RWPE2 (cell line): ENCODE measurements at regions not wholly inside any gene's neighbourhood (a gene's known extent, or its start where the extent isn't known, plus 50 kb on each side); places are given as distances from the start of the nearest gene placed in this dataset.

ENCODE experiments used
- ATAC-seq: fragments of 200-7000 bp; cut with Tn5 transposase; 3 replicates; pipeline ENCODE4 v1.9.1; 2021; ENCODE audit warnings: low read depth
- DNase-seq: peaks from one replicate; pipeline ENCODE4 v3.0.0-alpha.2; 2020; ENCODE audit warnings: low spot score
- H3K27ac ChIP-seq: fragments of 450-650 bp; 2 replicates; pipeline ENCODE4 v1.5.1; 2017; ENCODE audit warnings: mild to moderate bottlenecking; ENCODE audit not compliant: poor library complexity, severe bottlenecking
- H3K27me3 ChIP-seq: fragments of 250-450 bp; sonication (Bioruptor Pico); 2 replicates; pipeline ENCODE4 v1.5.1; 2021; ENCODE audit warnings: mild to moderate bottlenecking, moderate library complexity; ENCODE audit not compliant: insufficient read depth, poor library complexity, severe bottlenecking
- H3K36me3 ChIP-seq: fragments of 250-450 bp; sonication (Bioruptor Pico); 2 replicates; pipeline ENCODE4 v1.5.1; 2020; ENCODE audit warnings: low read depth, mild to moderate bottlenecking, moderate library complexity
- H3K4me1 ChIP-seq: fragments of 250-450 bp; sonication (Bioruptor Pico); 2 replicates; pipeline ENCODE4 v1.5.1; 2021; ENCODE audit warnings: mild to moderate bottlenecking, moderate library complexity; ENCODE audit not compliant: insufficient read depth, poor library complexity, severe bottlenecking
- H3K4me3 ChIP-seq: fragments of 250-450 bp; sonication (Bioruptor Pico); 2 replicates; pipeline ENCODE4 v1.5.1; 2021; ENCODE audit warnings: mild to moderate bottlenecking, moderate library complexity; ENCODE audit not compliant: severe bottlenecking
- H3K9me3 ChIP-seq: fragments of 250-450 bp; sonication (Bioruptor Pico); 2 replicates; pipeline ENCODE4 v1.5.1; 2021; ENCODE audit warnings: mild to moderate bottlenecking, moderate library complexity; ENCODE audit not compliant: severe bottlenecking
- TF ChIP-seq, protein P1 (sequence below): fragments of 450-650 bp; IDR thresholded peaks from one replicate; pipeline ENCODE4 v1.5.1; 2017; ENCODE audit warnings: mild to moderate bottlenecking, moderate library complexity; ENCODE audit not compliant: poor library complexity, severe bottlenecking

DNA sequence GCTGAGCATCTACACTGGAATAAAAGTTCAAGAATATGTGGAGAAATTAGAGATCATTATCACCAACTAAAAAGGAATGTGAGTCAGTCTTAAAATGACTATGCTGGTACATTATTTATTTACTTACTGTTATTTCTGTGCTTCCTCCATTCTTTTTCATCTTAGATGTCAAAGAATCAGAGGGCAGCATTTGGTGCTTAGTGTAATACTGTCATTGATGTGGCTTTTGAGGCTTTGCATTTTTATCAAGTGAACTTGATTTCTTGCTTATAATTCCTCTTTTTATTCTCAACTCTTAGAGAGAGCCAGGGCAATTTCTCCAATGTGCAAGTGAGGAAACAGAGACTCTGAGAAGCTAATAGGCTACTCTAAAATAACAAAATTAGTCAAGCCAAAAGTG, 163.7 kb upstream of the TRPC7 start:
- Histone ChIP-seq H3K4me1 (no peaks in the 10 kb centered on the region), H3K27me3 (peaks cover 23% of the 10 kb centered on the region), H3K4me3 (no peak overlapping the region), H3K36me3 (no peaks in the 10 kb centered on the region), H3K27ac (no peak overlapping the region), H3K9me3 (no peaks in the 10 kb centered on the region)
- DNase-seq (no peak), ATAC-seq (no peak)
- TF ChIP-seq, protein P1, sequence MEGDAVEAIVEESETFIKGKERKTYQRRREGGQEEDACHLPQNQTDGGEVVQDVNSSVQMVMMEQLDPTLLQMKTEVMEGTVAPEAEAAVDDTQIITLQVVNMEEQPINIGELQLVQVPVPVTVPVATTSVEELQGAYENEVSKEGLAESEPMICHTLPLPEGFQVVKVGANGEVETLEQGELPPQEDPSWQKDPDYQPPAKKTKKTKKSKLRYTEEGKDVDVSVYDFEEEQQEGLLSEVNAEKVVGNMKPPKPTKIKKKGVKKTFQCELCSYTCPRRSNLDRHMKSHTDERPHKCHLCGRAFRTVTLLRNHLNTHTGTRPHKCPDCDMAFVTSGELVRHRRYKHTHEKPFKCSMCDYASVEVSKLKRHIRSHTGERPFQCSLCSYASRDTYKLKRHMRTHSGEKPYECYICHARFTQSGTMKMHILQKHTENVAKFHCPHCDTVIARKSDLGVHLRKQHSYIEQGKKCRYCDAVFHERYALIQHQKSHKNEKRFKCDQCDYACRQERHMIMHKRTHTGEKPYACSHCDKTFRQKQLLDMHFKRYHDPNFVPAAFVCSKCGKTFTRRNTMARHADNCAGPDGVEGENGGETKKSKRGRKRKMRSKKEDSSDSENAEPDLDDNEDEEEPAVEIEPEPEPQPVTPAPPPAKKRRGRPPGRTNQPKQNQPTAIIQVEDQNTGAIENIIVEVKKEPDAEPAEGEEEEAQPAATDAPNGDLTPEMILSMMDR, result no peak

DNA sequence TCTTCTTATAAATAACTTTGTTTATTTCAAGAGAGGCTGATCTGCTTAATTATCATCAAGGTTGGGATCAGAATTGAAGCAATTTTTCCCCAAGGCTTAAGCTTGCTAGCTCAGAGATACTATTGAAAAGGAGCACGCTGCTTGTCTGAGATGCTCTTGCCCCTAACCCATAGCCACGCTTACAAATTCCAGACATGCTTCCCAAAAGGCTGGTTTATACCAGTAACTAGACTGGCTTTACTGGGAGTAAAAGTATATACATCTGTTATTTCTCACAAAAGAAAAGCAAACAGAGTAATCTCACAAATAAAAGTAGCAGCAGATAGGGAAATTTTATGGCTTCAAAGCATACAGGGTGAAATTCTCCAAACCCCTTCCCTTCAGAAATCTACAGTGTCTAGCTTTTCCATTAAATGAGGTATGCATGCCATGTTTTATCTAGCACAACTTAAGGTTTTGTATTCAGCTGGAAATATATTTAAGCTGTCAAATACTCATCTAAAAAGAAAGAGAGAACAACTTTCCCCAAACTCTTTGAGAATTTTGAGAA, 163.2 kb upstream of the TRPC7 start:
- no peaks in the 10 kb centered on the region for H3K9me3 ChIP-seq
- TF ChIP-seq, protein P1, result no peak

DNA sequence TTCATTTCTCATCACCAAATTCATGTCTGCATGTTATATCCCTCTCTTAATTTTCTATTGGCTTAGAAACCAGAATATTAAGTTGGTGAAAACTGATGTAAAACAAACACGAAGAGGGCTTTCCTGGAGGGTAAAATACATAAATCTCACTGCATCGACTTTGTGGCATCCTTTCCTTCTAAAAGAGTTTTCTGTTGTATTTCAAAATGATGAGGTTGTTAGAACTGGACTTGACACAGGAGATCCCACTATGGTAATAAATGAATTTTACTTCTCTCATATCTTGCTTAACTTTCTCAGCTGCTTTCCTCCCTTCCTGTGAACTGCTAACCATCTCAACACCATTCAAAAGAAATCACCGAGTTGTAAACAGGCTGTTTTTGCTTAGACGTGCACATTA, 162.0 kb upstream of the TRPC7 start:
- H3K4me3 ChIP-seq, result no peak overlapping the region
- no peaks in the 10 kb centered on the region for H3K36me3 ChIP-seq
- H3K27ac ChIP-seq, result no peak overlapping the region
- no peaks in the 10 kb centered on the region for H3K9me3 ChIP-seq
- no peak for ATAC-seq
- H3K27me3 ChIP-seq, result peaks cover 23% of the 10 kb centered on the region
- H3K4me1 ChIP-seq, result no peaks in the 10 kb centered on the region
- TF ChIP-seq, protein P1, result no peak
- no peak for DNase-seq

More for the DNA sequence above, 163.2 kb upstream of the TRPC7 start:
- H3K27me3 ChIP-seq, result peaks cover 23% of the 10 kb centered on the region
- H3K4me3 ChIP-seq, result no peak overlapping the region
- H3K27ac ChIP-seq, result no peak overlapping the region
- H3K36me3 ChIP-seq, result no peaks in the 10 kb centered on the region
- no peak for DNase-seq
- ATAC-seq, result no peak
- no peaks in the 10 kb centered on the region for H3K4me1 ChIP-seq

DNA sequence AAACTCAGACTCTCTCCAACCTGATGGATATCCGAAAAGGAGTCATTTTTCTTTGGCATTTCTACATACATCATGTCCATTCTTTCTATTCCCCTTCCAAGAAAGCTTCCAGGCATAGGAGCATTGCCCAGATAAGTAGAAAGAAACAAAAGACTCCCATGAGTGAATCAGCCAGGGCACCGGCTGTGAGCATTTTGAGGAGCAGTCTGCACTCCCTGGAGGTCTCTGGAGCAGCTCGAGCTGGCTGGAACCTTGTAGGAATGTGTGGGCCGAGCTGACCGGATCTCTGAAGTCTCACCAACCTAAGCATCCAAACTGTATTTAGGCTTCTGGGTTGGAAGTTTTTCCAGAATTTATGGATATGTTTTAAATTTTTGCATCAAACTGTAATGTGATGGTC, 161.4 kb upstream of the TRPC7 start:
- no peak for ATAC-seq
- Histone ChIP-seq H3K36me3 (no peaks in the 10 kb centered on the region), H3K4me3 (no peak overlapping the region), H3K9me3 (no peaks in the 10 kb centered on the region), H3K4me1 (no peaks in the 10 kb centered on the region), H3K27me3 (peaks cover 23% of the 10 kb centered on the region), H3K27ac (no peak overlapping the region)
- TF ChIP-seq, protein P1, result no peak
- DNase-seq, result no peak

DNA sequence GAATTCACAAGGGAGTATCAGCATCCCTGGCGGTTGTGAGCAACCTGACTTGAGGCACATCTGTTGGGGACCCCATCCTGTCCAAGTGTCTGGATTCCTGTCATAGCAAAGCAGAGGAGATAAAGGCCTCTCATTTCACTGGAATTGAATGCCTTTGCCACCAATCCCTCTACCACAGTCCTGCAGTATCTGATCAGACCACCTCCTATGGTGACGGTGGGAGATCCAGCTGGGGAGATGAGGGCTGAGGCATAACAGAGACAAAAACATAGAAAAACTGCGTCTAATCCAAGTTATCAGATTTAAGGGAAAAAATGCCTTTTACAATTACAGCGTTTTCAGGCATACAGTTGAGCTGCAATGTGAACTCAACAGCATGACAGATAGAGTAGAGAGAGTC, 160.7 kb upstream of the TRPC7 start:
- Histone ChIP-seq H3K4me3 (no peak overlapping the region), H3K4me1 (no peaks in the 10 kb centered on the region), H3K27ac (no peak overlapping the region), H3K9me3 (no peaks in the 10 kb centered on the region), H3K27me3 (peaks cover 26% of the 10 kb centered on the region), H3K36me3 (no peaks in the 10 kb centered on the region)
- TF ChIP-seq, protein P1, result no peak
- ATAC-seq (no peak), DNase-seq (no peak)
